Stimulated activated effector memory CD8-positive, alpha-beta T cell treated with anti-CD3 and anti-CD28 coated beads, Interleukin-12 subunit alpha, Interleukin-12 subunit beta, amount 100 ng/mL, for 72 hours (primary cell): ENCODE measurements at regions not wholly inside any gene's neighbourhood (a gene's known extent, or its start where the extent isn't known, plus 50 kb on each side); places are given as distances from the start of the nearest gene placed in this dataset.
A peak's percentile ranks its signal among the peaks of the same experiment; 100 is the strongest.

ENCODE experiments used
- ATAC-seq: fragments of 150-1000 bp; cut with Tn5 transposase; 2 replicates; pipeline ENCODE4 v1.10.0; 2021
- DNase-seq, 2 donors: peaks; one replicate each; pipeline ENCODE4 v3.0.0; 2021 to 2022; ENCODE audit warnings: low spot score in 2 of 2
- H3K27ac Mint-ChIP-seq: one replicate; pipeline ENCODE4 v1.8.0; 2022; ENCODE audit warnings: mild to moderate bottlenecking, mixed read lengths
- H3K36me3 Mint-ChIP-seq: one replicate; pipeline ENCODE4 v1.8.0; 2022; ENCODE audit warnings: mild to moderate bottlenecking, mixed read lengths
- H3K4me1 Mint-ChIP-seq: one replicate; pipeline ENCODE4 v1.8.0; 2022; ENCODE audit warnings: mixed read lengths
- H3K4me3 Mint-ChIP-seq: one replicate; pipeline ENCODE4 v1.8.0; 2022; ENCODE audit warnings: mild to moderate bottlenecking, mixed read lengths
- H3K9me3 Mint-ChIP-seq: one replicate; pipeline ENCODE4 v1.8.0; 2022; ENCODE audit warnings: mixed read lengths

DNA sequence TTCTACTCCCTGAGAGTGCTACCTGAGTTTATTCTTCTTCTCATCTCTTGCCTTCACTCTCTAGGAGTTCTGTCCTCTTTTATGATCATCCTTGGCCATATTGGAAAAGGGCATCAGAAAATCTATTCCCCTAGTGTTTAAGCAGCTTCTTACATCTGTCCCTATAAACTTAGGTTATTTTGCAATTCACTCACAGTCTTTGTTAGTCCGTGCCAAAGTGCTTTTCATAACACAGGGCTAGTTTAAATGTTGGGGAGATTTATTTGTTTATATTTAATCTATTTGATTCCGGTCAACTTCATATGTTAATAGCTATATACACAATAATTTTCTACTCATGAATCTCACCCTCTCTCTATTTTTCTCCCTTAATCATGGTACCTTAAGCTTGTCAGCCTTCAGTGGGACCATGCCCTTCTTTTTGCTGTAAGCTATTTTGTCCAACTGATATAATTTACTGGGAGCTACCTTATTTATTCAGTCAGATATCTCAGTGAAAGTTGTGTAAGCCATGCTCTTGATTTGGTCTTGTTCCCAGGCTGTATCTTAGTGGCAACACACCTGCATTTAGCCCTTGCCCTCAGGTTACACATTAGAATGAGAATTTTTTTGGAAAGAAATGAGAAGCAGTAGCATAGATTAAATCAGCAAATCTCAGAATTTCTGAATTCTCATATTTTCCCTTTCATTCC is 106.3 kb upstream of the SMYD2 start:
- Mint-ChIP-seq H3K4me1 (no peaks in the 10 kb centered on the region), H3K9me3 (no peaks in the 10 kb centered on the region), H3K4me3 (no peak overlapping the region), H3K27ac (no peak overlapping the region), H3K36me3 (no peaks in the 10 kb centered on the region)
- no peak for DNase-seq
- no peak for ATAC-seq

DNA sequence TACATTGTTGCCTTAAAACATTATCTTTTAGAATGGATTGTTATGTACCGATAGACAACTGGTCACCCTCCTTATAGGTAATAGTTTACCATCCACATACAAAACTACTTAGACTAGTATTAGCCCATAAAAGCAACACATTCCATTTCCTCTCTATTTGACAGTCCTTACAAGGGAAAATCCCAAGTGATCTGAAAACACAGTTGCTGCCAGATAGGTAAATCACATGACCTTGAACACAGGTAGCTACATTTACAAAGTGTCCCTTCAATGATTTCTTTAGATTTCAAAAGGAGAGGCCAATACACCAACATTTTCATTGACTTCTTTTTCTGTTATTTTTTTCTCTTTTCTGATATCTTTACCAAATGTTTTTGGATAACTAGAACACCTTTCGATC is 102.9 kb upstream of the SMYD2 start:
- no peak for ATAC-seq
- Mint-ChIP-seq H3K4me3 (no peak overlapping the region), H3K9me3 (no peaks in the 10 kb centered on the region), H3K36me3 (no peaks in the 10 kb centered on the region), H3K27ac (no peak overlapping the region), H3K4me1 (no peaks in the 10 kb centered on the region)
- DNase-seq: no peak

DNA sequence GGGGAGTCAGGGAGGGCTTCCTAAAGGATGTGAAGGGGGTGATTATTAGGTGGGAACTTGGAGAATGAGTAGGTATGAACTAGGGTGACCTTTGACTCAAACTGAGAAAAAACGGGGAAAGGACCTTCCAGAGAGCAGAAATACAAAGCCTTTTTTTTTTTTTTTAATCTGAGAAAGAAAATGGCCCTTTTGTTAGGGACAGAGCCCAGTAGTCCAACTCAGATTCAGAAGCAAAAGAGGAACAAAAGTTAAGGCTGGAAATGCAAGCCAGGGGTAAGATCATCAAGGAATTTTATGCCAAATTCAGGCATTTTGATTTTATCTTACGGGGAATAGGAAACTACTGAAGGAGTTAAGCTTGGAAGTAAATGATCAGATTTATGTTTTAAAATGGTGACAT is 96.0 kb upstream of the SMYD2 start:
- H3K9me3 Mint-ChIP-seq: no peaks in the 10 kb centered on the region

DNA sequence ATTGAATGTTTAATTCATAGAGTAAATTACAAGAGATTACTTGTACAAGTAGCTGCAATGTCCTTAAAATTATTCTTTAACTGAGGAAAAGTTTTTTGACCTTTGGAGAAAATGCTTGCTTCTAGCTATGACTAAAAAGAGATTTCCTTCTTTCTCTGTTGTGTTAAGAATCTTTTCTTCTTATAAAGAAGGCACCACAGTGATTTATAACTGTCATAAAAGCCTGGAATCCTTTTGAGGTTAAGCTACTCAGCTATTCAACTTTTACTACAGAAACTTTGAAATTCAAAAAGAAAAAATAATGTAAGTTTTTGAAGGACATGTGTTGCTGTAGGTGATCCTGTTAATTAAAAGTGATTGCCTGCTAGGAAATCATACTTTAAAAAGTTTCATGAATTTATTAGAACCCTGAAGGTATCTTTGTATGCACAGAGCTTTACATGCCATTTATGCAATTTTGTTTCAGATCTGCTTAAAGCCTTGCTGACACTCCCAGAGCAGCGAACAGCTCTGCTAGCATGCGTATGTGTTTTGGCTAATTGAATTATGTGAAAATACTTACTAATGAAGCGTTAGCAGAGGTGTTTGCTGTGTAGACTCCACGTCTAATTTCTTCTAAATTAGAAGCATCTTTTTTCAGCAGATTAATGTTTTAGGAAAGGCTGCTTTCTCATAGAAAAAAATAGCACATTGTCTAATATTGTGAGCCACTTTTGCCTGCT is 94.7 kb upstream of the SMYD2 start:
- ATAC-seq (no peak), DNase-seq (no peak)
- Mint-ChIP-seq H3K4me1 (no peaks in the 10 kb centered on the region), H3K27ac (no peak overlapping the region), H3K9me3 (no peaks in the 10 kb centered on the region), H3K36me3 (no peaks in the 10 kb centered on the region), H3K4me3 (no peak overlapping the region)

More for the DNA sequence above, 96.0 kb upstream of the SMYD2 start:
- no peaks in the 10 kb centered on the region for H3K4me1 Mint-ChIP-seq
- no peaks in the 10 kb centered on the region for H3K36me3 Mint-ChIP-seq
- no peak for ATAC-seq
- no peak overlapping the region for H3K4me3 Mint-ChIP-seq
- no peak overlapping the region for H3K27ac Mint-ChIP-seq
- no peak for DNase-seq

DNA sequence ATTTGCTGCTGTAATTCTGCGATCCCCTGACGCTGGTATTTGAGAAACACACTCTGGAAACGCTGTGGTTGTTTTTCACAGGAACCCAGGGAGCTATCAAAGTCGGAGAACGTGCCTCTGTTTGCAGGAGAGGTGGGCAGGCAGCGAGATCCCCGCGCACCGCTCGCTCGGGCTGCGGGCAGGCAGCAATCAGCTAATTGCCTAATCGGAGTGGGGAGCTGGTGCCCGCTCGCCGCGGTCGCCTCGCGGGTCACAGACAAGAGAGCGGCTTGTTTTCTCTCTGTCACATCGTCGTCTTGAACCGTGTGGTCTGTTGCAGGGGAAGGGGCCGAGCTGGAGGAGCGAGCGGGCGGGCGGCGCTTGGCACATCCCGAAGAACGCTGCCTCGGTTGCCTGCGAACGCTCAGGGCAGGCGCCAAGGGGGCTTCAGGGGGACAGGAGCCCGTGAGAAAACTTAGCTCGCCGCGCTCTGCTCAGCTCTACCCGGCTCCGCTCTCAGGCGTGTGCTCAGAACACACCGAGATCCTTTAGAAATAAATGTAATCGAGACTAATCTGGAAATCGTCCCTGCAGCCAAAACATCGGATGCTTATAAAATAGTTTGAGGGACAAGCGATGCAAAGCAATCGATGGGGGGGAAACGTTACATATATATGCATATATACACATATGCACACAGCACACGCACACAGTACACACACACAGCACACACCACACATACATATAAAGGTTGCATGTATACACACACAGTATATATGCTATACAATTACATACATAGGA is 93.6 kb upstream of the SMYD2 start:
- Mint-ChIP-seq H3K4me1 (no peaks in the 10 kb centered on the region), H3K4me3 (no peak overlapping the region), H3K27ac (no peak overlapping the region), H3K9me3 (no peaks in the 10 kb centered on the region), H3K36me3 (no peaks in the 10 kb centered on the region)
- DNase-seq (no peak), ATAC-seq (no peak)

DNA sequence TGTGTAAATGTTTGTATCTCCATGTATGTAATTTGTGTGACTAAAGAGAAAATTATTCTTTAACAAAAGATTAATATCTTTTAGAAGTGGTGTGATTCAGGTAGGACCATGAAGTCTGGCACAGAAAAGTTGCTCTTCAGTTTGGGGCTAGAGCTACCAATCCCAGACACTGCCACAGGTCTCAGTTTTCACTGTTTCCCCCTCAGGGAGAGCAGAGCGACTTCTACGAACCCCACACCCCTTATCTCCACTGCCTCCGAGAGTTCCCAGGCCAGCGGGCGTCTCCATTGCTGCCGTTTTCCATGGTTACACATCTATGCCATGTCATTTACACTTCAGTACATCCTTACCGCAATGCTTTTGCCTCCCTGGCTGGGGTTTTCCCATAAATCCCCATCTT is 93.0 kb upstream of the SMYD2 start:
- no peak for ATAC-seq
- Mint-ChIP-seq H3K9me3 (no peaks in the 10 kb centered on the region), H3K27ac (no peak overlapping the region), H3K36me3 (no peaks in the 10 kb centered on the region), H3K4me3 (no peak overlapping the region), H3K4me1 (no peaks in the 10 kb centered on the region)
- no peak for DNase-seq

DNA sequence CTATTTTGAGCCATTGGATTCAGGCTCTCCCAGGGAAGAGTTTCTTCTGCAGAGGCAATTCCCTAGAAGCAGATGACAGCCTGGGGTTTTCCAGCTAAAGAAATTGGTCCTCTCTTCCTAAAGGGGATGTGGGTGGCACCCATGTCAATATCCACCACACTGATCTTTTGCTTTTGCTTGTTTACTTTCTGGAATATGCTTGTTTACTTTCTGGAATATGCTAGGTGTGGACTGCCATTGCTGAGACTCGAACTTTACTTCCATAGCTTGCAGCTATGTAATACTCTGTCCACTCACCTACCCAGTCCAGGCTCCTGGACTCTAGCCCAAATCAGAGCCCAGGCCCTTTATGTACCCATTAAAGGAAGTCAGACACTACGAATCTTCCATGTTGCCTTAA is 92.1 kb upstream of the SMYD2 start:
- ATAC-seq (no peak), DNase-seq (no peak)
- Mint-ChIP-seq H3K4me1 (no peaks in the 10 kb centered on the region), H3K36me3 (no peaks in the 10 kb centered on the region), H3K9me3 (no peaks in the 10 kb centered on the region), H3K27ac (no peak overlapping the region), H3K4me3 (no peak overlapping the region)

DNA sequence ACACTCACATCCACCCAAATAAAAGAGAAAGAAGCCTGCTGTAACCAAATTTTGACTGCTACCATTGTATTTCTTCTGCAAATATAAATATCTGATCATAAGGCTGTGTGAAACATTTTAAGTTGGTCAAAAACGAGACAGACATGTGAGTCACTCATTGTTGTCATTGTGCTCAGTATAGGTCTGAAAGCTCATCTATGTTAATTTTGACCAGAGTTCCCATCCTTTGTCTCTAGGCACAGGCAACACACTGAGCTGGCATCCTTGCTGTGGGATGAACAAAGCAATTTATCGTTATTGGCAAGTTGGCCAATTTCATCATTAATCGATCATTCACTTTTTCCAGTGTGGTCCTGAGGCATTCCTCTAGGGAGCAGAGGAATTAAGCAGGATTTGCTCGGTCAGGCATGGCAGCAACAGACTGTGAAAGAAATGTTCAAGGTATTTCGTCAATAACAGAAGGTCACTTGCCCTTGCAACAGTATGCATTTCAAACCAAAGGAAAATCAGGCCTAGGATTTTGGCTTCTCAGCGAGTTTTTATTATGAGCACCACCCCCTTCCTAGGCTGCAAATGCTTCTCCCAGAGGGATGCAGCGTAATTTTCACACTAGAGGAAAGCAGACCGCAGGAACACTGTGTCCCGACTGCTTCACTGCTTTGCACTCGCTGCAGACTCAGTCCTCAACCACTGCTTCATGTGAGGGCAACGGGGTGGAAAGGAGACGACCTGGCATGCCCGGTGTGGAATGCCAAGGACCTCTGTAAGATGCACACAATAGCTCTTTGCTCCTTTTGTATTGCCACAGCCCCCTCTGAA is 87.9 kb upstream of the SMYD2 start:
- Mint-ChIP-seq H3K36me3 (no peaks in the 10 kb centered on the region), H3K4me3 (no peak overlapping the region), H3K27ac (no peak overlapping the region), H3K9me3 (no peaks in the 10 kb centered on the region), H3K4me1 (no peaks in the 10 kb centered on the region)
- ATAC-seq (no peak), DNase-seq (no peak)

DNA sequence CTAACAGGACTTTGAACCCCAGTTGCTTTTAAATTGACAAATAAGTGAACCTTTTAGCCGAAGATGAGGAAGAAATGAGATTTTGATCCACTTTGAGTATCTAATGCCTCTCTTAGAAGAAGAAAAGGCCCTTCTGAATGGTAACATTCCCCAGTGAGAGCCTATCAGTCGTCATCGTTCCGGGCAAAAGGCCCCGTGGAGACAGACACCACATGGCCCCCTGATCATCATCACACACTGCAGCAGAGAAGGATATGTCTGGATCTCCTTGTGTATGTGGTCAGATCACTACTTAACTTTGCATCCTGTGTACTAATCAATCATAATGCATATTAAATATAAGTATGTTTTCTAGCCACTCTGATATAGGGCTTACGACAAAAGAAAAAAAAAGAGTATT is 87.3 kb upstream of the SMYD2 start:
- H3K9me3 Mint-ChIP-seq: no peaks in the 10 kb centered on the region
- no peaks in the 10 kb centered on the region for H3K4me1 Mint-ChIP-seq
- no peak overlapping the region for H3K4me3 Mint-ChIP-seq
- ATAC-seq (no peak), DNase-seq (no peak)
- H3K36me3 Mint-ChIP-seq: no peaks in the 10 kb centered on the region
- H3K27ac Mint-ChIP-seq: no peak overlapping the region

DNA sequence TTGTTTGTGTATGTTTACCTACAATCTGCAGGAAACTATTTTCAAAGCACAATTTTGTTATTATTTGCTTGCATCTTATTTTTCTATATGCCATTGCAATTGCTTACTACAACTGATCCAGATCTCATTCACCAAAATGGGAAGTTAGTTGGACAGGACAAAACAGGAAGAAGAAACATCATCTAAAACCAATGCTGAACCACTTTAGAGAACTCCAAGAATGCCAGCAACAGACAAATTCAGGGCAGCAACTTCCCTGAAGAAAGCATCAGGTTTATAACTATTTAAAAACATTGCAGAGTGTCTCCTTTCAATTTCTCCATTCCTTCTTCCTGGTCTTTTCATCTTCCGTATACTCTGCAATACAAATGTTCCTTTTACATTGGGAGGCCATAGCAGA is 82.4 kb upstream of the SMYD2 start:
- no peak overlapping the region for H3K27ac Mint-ChIP-seq
- no peak for DNase-seq
- H3K4me3 Mint-ChIP-seq: no peak overlapping the region
- H3K4me1 Mint-ChIP-seq: no peaks in the 10 kb centered on the region
- no peaks in the 10 kb centered on the region for H3K36me3 Mint-ChIP-seq
- H3K9me3 Mint-ChIP-seq: no peaks in the 10 kb centered on the region
- ATAC-seq: no peak

DNA sequence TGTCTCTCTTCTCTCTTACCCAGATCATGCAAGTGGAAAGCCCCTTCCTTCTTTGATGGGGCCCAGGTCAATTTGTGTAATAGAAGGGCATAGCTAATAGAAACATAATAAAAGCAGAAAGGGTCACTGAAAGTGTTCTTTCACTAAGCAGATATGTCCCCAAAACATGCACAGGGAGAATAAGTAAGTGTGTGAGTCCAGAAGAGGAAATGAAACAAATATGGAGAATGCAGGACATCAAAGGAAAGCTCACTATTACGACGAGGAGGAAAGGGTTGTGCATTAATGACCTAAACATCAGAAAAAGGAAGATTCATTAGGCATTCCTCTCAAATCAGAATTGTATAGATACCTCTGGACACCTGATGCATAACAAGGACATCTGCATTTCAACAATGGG is 81.4 kb upstream of the SMYD2 start:
- no peaks in the 10 kb centered on the region for H3K36me3 Mint-ChIP-seq
- ATAC-seq: no peak
- H3K9me3 Mint-ChIP-seq: no peaks in the 10 kb centered on the region
- no peak overlapping the region for H3K4me3 Mint-ChIP-seq
- no peaks in the 10 kb centered on the region for H3K4me1 Mint-ChIP-seq
- H3K27ac Mint-ChIP-seq: no peak overlapping the region
- DNase-seq: no peak

DNA sequence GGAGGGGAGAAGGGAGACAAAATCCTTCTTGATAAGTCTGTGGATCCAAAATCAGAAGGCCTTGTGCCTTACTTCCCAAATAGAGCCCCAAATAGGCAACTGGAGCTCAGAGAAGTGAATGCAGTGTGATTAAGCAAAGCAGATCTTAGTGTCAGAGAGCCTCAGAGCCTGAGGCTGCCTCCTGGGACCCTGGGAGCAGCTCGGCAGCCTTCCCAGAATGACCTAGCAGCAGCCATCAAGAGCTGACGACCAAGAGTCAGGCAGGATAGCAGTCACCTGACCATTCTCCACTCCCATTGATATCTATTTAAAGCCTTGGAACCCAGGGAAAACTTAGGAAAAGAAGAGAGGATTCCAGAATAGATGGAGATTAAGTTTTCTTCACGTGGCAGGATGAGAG is 78.0 kb upstream of the SMYD2 start:
- no peaks in the 10 kb centered on the region for H3K9me3 Mint-ChIP-seq
- no peak overlapping the region for H3K4me3 Mint-ChIP-seq
- no peak overlapping the region for H3K27ac Mint-ChIP-seq
- ATAC-seq: no peak
- DNase-seq: no peak
- H3K36me3 Mint-ChIP-seq: no peaks in the 10 kb centered on the region
- H3K4me1 Mint-ChIP-seq: no peaks in the 10 kb centered on the region

DNA sequence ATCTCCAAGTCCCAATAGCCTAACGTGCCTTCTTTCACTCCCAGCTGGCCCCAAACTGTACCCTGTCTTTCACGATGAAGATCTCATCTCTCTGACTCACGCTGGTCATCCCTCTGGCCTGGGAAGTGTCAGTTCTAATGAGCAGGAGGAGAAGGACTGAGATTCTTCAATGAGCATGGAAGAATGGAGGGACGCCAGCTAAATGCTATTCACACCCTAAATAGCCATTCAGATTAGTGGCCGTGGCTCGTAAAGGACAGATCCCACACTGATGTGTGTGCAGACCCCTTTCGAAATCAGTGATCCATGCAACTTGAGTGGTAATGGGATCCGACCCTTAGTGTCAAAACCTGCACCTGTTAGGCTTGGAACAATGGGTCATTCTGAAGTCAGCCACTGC is 75.9 kb upstream of the SMYD2 start:
- DNase-seq (no peak), ATAC-seq (no peak)
- Mint-ChIP-seq H3K27ac (no peak overlapping the region), H3K4me3 (no peak overlapping the region), H3K36me3 (no peaks in the 10 kb centered on the region), H3K9me3 (no peaks in the 10 kb centered on the region), H3K4me1 (no peaks in the 10 kb centered on the region)

DNA sequence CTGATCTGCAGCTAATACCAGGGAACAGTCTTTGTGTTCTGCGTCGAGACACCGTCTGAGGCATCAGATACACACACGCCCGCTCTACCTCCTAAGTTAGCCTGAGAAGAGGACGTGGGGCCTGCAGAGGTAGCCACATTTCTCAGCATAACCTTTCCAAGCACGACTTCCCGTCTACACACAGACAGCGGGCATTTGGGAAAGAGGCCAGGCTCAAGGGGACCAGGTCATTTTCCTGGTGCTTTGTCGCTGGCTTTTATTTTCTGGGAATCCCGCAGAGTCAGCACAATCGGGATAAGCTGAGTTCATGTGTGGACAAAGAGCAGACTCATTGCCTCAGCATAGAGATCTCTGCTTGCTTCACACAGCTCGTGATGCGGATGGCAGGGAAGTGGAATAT is 72.5 kb upstream of the SMYD2 start:
- Mint-ChIP-seq H3K4me1 (no peaks in the 10 kb centered on the region), H3K4me3 (no peak overlapping the region), H3K36me3 (no peaks in the 10 kb centered on the region), H3K9me3 (no peaks in the 10 kb centered on the region), H3K27ac (no peak overlapping the region)
- DNase-seq (no peak), ATAC-seq (no peak)

DNA sequence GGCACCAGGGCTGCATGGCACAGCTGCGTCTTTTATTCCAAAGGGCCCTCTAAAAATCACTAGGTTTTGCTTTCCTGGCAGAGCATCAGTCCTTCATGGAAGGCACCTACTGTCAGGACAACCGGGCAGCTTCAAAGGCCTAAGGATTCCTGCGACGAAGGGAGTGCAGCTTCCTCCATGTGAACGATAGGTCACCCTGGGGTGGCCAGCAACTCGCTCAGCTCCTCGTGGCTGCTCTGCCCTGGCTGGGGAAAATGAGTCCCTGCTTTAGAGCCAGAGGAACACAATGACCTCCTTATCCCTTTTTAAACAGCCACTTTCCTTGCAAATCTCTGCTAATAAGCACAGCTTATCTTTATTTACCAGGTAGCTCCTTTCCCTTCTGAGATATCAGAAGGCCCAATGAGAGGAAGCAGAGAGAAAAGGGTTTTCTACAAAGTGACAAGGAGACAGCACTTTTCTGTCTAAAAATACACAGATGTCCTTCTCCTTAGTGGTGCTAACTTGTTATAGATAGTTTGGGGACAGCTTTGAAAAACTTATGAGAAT is 71.6 kb upstream of the SMYD2 start:
- no peak for DNase-seq
- no peak overlapping the region for H3K4me3 Mint-ChIP-seq
- H3K27ac Mint-ChIP-seq: no peak overlapping the region
- no peaks in the 10 kb centered on the region for H3K9me3 Mint-ChIP-seq
- no peaks in the 10 kb centered on the region for H3K36me3 Mint-ChIP-seq
- peak; percentile 11 for ATAC-seq
- no peaks in the 10 kb centered on the region for H3K4me1 Mint-ChIP-seq
